ES-I3 (cell line): ENCODE measurements at regions not wholly inside any gene's neighbourhood (a gene's known extent, or its start where the extent isn't known, plus 50 kb on each side); places are given as distances from the start of the nearest gene placed in this dataset.

Experiments used
- H3K36me3 ChIP-seq: 2 replicates; pipeline ENCODE4 v1.6.1; 2013; ENCODE audit warnings: mild to moderate bottlenecking, low read length, control low read depth, moderate library complexity; ENCODE audit not compliant: insufficient read depth
- H3K4me1 ChIP-seq: 2 replicates; pipeline ENCODE4 v1.6.1; 2013; ENCODE audit warnings: mild to moderate bottlenecking, control low read depth, low read length; ENCODE audit not compliant: insufficient read depth
- H3K9ac ChIP-seq: 2 replicates; pipeline ENCODE4 v1.6.1; 2013; ENCODE audit warnings: low read depth, mild to moderate bottlenecking, low read length, moderate library complexity
- H3K9me3 ChIP-seq: 2 replicates; pipeline ENCODE4 v1.6.1; 2013; ENCODE audit warnings: mild to moderate bottlenecking, low read length, moderate library complexity; ENCODE audit not compliant: control insufficient read depth, insufficient read depth

- Histone ChIP-seq H3K36me3 (no peaks in the 10 kb centered on the region), H3K4me1 (no peaks in the 10 kb centered on the region), H3K9me3 (no peaks in the 10 kb centered on the region; the same call in 1 of the 2 replicates), H3K9ac (no peak overlapping the region)
Observed at GRCh38 chr9:75624998-75625397, 265.5 kb upstream of the PCSK5 start.

- H3K9me3 ChIP-seq, result no peaks in the 10 kb centered on the region; the same call in 1 of the 2 replicates
- H3K9ac ChIP-seq, result no peak overlapping the region
- no peaks in the 10 kb centered on the region for H3K36me3 ChIP-seq
- no peaks in the 10 kb centered on the region for H3K4me1 ChIP-seq
Observed at GRCh38 chr9:75626860-75627259, 263.6 kb upstream of the PCSK5 start.

GRCh38 chr9:75628952-75629351 lies 261.5 kb upstream of the PCSK5 start:
- H3K9me3 ChIP-seq, result no peaks in the 10 kb centered on the region; the same call in 1 of the 2 replicates
- no peak overlapping the region for H3K9ac ChIP-seq
- H3K36me3 ChIP-seq, result no peaks in the 10 kb centered on the region
- no peaks in the 10 kb centered on the region for H3K4me1 ChIP-seq

- Histone ChIP-seq H3K9me3 (no peaks in the 10 kb centered on the region), H3K36me3 (no peaks in the 10 kb centered on the region), H3K9ac (no peak overlapping the region), H3K4me1 (no peaks in the 10 kb centered on the region)
Observed at GRCh38 chr9:75633451-75634057, 256.9 kb upstream of the PCSK5 start.

- Histone ChIP-seq H3K9ac (no peak overlapping the region), H3K36me3 (no peaks in the 10 kb centered on the region), H3K9me3 (no peaks in the 10 kb centered on the region), H3K4me1 (peaks cover 19% of the 10 kb centered on the region)
Observed at GRCh38 chr9:75636427-75637045, 253.9 kb upstream of the PCSK5 start.

GRCh38 chr9:75639971-75640610 lies 250.4 kb upstream of the PCSK5 start:
- Histone ChIP-seq H3K9ac (no peak overlapping the region), H3K36me3 (no peaks in the 10 kb centered on the region), H3K4me1 (peaks cover 19% of the 10 kb centered on the region), H3K9me3 (no peaks in the 10 kb centered on the region)

DNA sequence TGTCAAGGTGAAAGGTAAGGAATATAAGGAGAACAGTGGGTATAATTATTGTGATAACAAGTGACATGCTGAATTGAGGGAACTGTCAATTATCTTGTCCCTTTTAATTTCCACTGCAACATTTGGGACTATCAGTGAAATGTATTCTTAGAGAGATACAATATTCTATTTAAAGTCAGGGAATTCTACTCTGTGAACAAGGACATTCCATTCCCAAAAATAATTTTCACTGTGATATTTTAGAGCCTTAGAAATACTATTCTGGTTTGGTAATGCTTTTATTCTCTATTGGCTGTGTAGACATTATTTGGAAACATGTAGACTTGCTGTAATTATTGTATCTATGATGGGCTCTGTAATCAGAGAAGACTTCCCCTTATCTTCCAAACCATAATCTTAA lies 248.0 kb upstream of the PCSK5 start:
- Histone ChIP-seq H3K4me1 (peaks cover 19% of the 10 kb centered on the region), H3K9ac (no peak overlapping the region), H3K9me3 (no peaks in the 10 kb centered on the region), H3K36me3 (no peaks in the 10 kb centered on the region)

DNA sequence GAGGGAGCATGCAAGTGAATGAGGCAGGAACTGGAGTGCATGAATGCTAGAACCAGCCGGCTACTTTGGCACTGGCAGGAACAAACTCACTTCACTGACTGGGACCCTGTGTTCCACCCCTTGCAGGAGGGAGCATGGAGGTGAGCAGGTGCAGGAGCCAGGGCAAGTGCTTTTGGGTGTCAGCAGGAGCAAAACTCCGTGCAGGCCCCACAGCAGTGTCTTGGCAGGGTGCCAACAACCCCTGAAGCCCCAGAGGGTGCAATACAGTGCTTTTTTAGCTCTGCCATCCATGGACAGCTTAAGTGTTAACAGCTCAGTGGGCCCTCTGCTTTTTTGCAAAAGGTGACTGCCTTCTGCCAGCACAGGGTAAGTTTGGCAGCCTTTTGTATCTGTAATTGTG lies 245.8 kb upstream of the PCSK5 start:
- H3K36me3 ChIP-seq, result no peaks in the 10 kb centered on the region
- H3K4me1 ChIP-seq, result peaks cover 8% of the 10 kb centered on the region
- no peak overlapping the region for H3K9ac ChIP-seq
- H3K9me3 ChIP-seq, result no peaks in the 10 kb centered on the region

GRCh38 chr9:75648034-75648433 lies 242.4 kb upstream of the PCSK5 start:
- H3K9ac ChIP-seq, result no peak overlapping the region
- H3K9me3 ChIP-seq, result peaks cover 3% of the 10 kb centered on the region; the same call in 1 of the 2 replicates
- no peaks in the 10 kb centered on the region for H3K36me3 ChIP-seq
- no peaks in the 10 kb centered on the region for H3K4me1 ChIP-seq

DNA sequence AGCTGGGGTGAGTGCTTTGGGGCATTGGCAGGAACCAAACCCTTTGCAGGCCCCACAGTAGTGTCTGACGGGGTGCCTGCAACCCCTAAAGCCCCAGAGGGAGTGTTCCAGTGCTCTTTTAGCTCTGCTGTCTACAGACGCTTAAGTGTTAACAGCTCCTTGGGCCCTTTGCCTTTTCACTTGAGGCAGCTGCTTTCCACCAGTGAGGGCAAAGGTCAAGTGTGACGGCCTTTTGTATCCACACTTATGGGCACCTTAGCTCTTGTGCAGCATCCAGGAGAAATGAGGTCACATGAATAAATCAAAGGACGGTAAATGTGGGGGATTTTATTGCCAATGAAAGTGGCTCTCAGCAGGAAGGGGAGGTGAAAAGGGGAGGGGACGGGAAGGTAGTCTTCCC lies 241.4 kb upstream of the PCSK5 start:
- Histone ChIP-seq H3K9ac (no peak overlapping the region), H3K4me1 (no peaks in the 10 kb centered on the region), H3K9me3 (peaks cover 3% of the 10 kb centered on the region; the same call in 1 of the 2 replicates), H3K36me3 (no peaks in the 10 kb centered on the region)

GRCh38 chr9:75651709-75652108 lies 238.8 kb upstream of the PCSK5 start:
- Histone ChIP-seq H3K9me3 (peaks cover 3% of the 10 kb centered on the region; the same call in 1 of the 2 replicates), H3K36me3 (no peaks in the 10 kb centered on the region), H3K9ac (no peak overlapping the region), H3K4me1 (no peaks in the 10 kb centered on the region)

DNA sequence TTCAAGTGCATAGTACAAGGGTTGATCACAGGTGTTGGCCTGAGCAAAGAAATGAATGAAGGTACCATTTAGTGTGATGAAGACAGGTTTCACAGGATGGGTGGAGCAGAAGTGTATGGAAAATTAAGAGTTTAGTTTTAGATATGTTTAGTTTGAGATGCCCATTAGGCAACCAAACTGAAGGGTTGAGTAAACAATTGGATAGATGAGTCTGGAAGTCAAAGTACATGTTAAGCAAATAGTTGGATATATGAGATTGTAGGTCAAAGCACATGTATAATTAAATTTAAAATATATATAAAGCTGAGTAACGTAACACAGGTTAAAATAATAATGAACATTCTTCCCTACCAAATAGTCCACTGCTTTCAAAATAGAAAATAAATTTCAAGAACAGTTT lies 237.1 kb upstream of the PCSK5 start:
- no peaks in the 10 kb centered on the region for H3K4me1 ChIP-seq
- no peaks in the 10 kb centered on the region for H3K36me3 ChIP-seq
- no peak overlapping the region for H3K9ac ChIP-seq
- H3K9me3 ChIP-seq, result peaks cover 3% of the 10 kb centered on the region; the same call in 1 of the 2 replicates

DNA sequence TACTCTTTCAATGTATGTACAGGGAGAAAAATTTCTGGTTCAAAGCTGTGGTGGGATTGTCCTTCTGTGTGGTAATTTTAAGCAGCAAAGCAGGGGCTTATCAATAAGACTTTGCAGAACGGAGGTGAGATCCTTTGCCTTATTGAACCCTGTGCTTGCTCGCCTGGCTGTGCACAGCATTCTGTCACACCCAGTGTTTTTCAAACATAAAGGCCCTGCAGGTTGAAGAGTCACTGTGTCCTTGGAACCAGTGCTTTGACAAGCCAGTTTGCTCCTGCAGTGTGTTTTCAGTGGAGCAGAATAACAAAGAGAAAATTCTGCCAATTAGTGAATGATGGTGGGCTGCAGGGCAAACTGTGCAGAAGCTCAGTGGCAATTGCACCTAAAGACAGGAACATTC lies 236.7 kb upstream of the PCSK5 start:
- peaks cover 3% of the 10 kb centered on the region; the same call in 1 of the 2 replicates for H3K9me3 ChIP-seq
- no peak overlapping the region for H3K9ac ChIP-seq
- H3K4me1 ChIP-seq, result no peaks in the 10 kb centered on the region
- no peaks in the 10 kb centered on the region for H3K36me3 ChIP-seq

- no peak overlapping the region for H3K9ac ChIP-seq
- H3K36me3 ChIP-seq, result no peaks in the 10 kb centered on the region
- no peaks in the 10 kb centered on the region for H3K4me1 ChIP-seq
- no peaks in the 10 kb centered on the region for H3K9me3 ChIP-seq
Observed at GRCh38 chr9:75657015-75657414, 233.5 kb upstream of the PCSK5 start.

DNA sequence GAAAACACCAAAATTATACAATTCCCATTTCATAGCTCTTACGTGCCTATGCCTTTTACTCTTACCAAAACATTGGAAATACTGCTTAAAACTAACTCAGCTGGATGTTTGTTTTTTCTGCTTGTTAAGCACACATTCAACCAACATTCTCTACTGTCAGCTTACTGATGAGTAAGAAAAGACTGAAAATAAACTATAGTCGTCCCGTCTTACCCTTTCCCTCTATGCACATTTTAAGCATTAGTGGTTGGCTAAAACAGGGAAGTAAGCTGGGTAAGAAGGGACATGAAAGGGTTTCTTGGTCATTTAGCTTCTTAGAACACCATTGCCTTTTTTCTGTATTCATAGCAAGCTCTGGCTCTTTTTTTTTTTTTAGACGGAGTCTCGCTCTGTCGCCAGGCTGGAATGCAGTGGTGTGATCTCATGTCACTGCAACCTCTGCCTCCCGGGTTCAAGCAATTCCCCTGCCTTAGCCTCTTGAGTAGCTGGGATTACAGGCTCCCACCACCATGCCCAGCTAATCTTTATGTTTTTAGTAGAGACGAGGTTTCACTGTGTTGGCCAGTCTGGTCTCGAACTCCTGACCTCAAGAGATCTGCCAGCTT lies 232.1 kb upstream of the PCSK5 start:
- Histone ChIP-seq H3K9me3 (no peaks in the 10 kb centered on the region), H3K4me1 (no peaks in the 10 kb centered on the region), H3K9ac (no peak overlapping the region), H3K36me3 (no peaks in the 10 kb centered on the region)
